GM12878 (cell line): ENCODE measurements at regions not wholly inside any gene's neighbourhood (a gene's known extent, or its start where the extent isn't known, plus 50 kb on each side); places are given as distances from the start of the nearest gene placed in this dataset.

Source experiments
- ATAC-seq: fragments of 200-7000 bp; cut with Tn5 transposase; 3 replicates; pipeline ENCODE4 v1.9.1; 2020; ENCODE audit warnings: mild to moderate bottlenecking, moderate library complexity
- BruUV-seq: library from RNA; stranded (reverse); fragments of 400-500 nt; replicated peaks from 2 replicates; lab custom pipeline; 2021; lab: Mats Ljungman, UMichigan
- CTCF ChIA-PET: fragments of 300-600 bp; sonication (Branson Sonifier 250); formaldehyde crosslinking; extraction: SDS; loops from one replicate; lab custom pipeline; 2021; ENCODE audit warnings: inconsistent platforms; lab: Yijun Ruan, JAX
- POLR2A ChIA-PET: fragments of 350-600 bp; formaldehyde crosslinking; extraction: SDS; loops from one replicate; lab custom pipeline; 2021; ENCODE audit warnings: inconsistent platforms; lab: Charles Lee
- RAD21 ChIA-PET: fragments of 300-600 bp; sonication (Branson Sonifier 250); formaldehyde crosslinking; loops from one replicate; lab custom pipeline; 2023; ENCODE audit warnings: antibody characterized with exemption; ENCODE audit not compliant: unreplicated experiment; lab: Charles Lee
- SMC1A ChIA-PET: fragments of 300-600 bp; sonication (Branson Sonifier 250); formaldehyde crosslinking; loops from one replicate; lab custom pipeline; 2023; ENCODE audit not compliant: unreplicated experiment, uncharacterized antibody; lab: Charles Lee
- DNase-seq: peaks from one replicate; pipeline ENCODE4 v3.0.0-alpha.2; 2011; ENCODE audit warnings: low read depth, low spot score
- FAIRE-seq: peaks from 3 replicates; lab custom pipeline; 2011; peaks lifted over from hg19 to GRCh38; lab: Jason Lieb, UNC
- H2AFZ ChIP-seq: 2 replicates; pipeline ENCODE4 v1.6.0; 2011; ENCODE audit warnings: low read depth, low read length, control low read depth; ENCODE audit not compliant: control insufficient read depth
- H3K27ac ChIP-seq: 2 replicates; pipeline ENCODE4 v1.5.1; 2011; ENCODE audit warnings: control low read depth; ENCODE audit not compliant: control insufficient read depth, insufficient read depth
- H3K27me3 ChIP-seq, 2 experiments: replicated peaks in 1 of 2; 2 replicates each; pipeline versions ENCODE4 v1.6.0 to v1.6.1; 2011; ENCODE audit warnings: low read length in 1 of 2; ENCODE audit not compliant: control insufficient read depth in 2 of 2, insufficient read depth in 2 of 2
- H3K36me3 ChIP-seq, 2 experiments: 2 replicates each; pipeline ENCODE4 v1.5.1; 2011; ENCODE audit warnings: low read length in 1 of 2; ENCODE audit not compliant: control insufficient read depth in 2 of 2, insufficient read depth in 2 of 2
- H3K4me1 ChIP-seq: 2 replicates; pipeline ENCODE4 v1.6.1; 2011; ENCODE audit warnings: mild to moderate bottlenecking, low read length, moderate library complexity, mixed read lengths; ENCODE audit not compliant: control insufficient read depth, insufficient read depth
- H3K4me2 ChIP-seq: 2 replicates; pipeline ENCODE4 v1.6.0; 2011; ENCODE audit warnings: control low read depth; ENCODE audit not compliant: control insufficient read depth, insufficient read depth
- H3K4me3 ChIP-seq: fragments of 200-600 bp; sonication (generic); 2 replicates; pipeline ENCODE4 v1.5.1; 2016
- H3K79me2 ChIP-seq: 2 replicates; pipeline ENCODE4 v1.6.0; 2011; ENCODE audit warnings: low read length; ENCODE audit not compliant: control insufficient read depth, insufficient read depth
- H3K9ac ChIP-seq: 2 replicates; pipeline ENCODE4 v1.8.0; 2011; ENCODE audit warnings: low read length, control low read depth, mixed read lengths; ENCODE audit not compliant: control insufficient read depth, insufficient read depth
- H3K9me3 ChIP-seq: replicated peaks from 3 replicates; pipeline ENCODE4 v1.5.1; 2011; ENCODE audit warnings: mild to moderate bottlenecking, low read length; ENCODE audit not compliant: control insufficient read depth, insufficient read depth
- H4K20me1 ChIP-seq: 2 replicates; pipeline ENCODE4 v1.6.0; 2011; ENCODE audit not compliant: control insufficient read depth, insufficient read depth
- BHLHE40 ChIP-seq, 2 experiments: fragments of 450-650 bp in 1 of 2; IDR thresholded peaks; 2 replicates each; pipeline ENCODE4 v1.6.1; 2011 to 2017; ENCODE audit warnings: low read depth in 2 of 2, borderline replicate concordance in 1 of 2, improper control_type of control experiment in 1 of 2, low read length in 1 of 2, mild to moderate bottlenecking in 1 of 2
- CREB1 ChIP-seq: IDR thresholded peaks from 2 replicates; pipeline ENCODE4 v1.6.1; 2012; ENCODE audit warnings: low read depth, mild to moderate bottlenecking, inconsistent platforms
- ETV6 ChIP-seq, 2 experiments: fragments of 450-650 bp in 1 of 2; IDR thresholded peaks in 1 of 2; conservative IDR thresholded peaks in 1 of 2; 2 replicates each; pipeline ENCODE4 v1.6.1; 2014; ENCODE audit warnings: antibody characterized with exemption in 1 of 2, borderline replicate concordance in 1 of 2, low read depth in 1 of 2, mild to moderate bottlenecking in 1 of 2, moderate library complexity in 1 of 2
- MTA2 ChIP-seq: fragments of 450-650 bp; IDR thresholded peaks from 2 replicates; pipeline ENCODE4 v1.6.1; 2016; ENCODE audit warnings: low read depth, mild to moderate bottlenecking, moderate library complexity
- STAT1 ChIP-seq: fragments of 450-650 bp; conservative IDR thresholded peaks from 2 replicates; pipeline ENCODE4 v1.6.1; 2014; ENCODE audit warnings: antibody characterized with exemption, mild to moderate bottlenecking
- TARDBP ChIP-seq: IDR thresholded peaks from 2 replicates; pipeline ENCODE4 v1.6.1; 2016; ENCODE audit warnings: borderline replicate concordance
- ZBED1 ChIP-seq: IDR thresholded peaks from 2 replicates; pipeline ENCODE4 v1.6.1; 2016; ENCODE audit warnings: borderline replicate concordance
- ZNF24 ChIP-seq: fragments of 450-650 bp; IDR thresholded peaks from 2 replicates; pipeline ENCODE4 v1.6.1; 2017; ENCODE audit warnings: antibody characterized with exemption, mild to moderate bottlenecking
- WGBS: methylation state at CpG from one replicate; pipeline ENCODE4 v1.1.6; 2016; ENCODE audit warnings: low lambda C conversion rate; ENCODE audit not compliant: insufficient replicate concordance, insufficient coverage; ENCODE audit errors: missing lambda C conversion rate; 5-methylcytosine and 5-hydroxymethylcytosine counted together
- in situ Hi-C: fragments of 300-500 bp; cut with MboI; formaldehyde crosslinking; loops from 9 replicates; pipeline ENCODE4 v1.14.3; 2018; ENCODE audit warnings: mixed read lengths
- intact Hi-C: fragments of 100-400 bp; cut with micrococcal nuclease; formaldehyde crosslinking; loops from one replicate; pipeline ENCODE4 v1.14.2; 2022; ENCODE audit not compliant: unreplicated experiment
- TF ChIP-seq, protein P1 (sequence below): fragments of 450-650 bp; IDR thresholded peaks from 2 replicates; pipeline ENCODE4 v1.6.1; 2016; ENCODE audit warnings: mild to moderate bottlenecking

DNA sequence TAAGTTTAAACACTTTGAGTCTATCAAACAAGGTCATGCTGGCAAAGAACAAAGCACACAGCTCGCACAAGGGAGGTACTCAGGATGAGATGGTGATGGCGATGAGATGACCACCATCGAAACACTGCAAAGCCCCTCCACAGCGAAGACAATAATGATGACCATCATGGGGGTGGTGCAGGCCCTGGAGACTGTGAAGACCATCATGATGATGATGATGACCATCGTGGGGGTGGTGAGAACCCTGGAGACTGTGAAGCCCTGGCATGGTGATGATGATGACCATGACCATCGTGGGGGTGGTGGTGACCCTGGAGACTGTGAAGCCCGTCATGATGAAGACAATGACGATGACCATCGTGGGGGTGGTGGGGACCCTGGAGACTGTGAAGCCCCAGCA lies 81.6 kb upstream of the SALL3 start:
- POLR2A ChIA-PET, result no interaction called here
- intact Hi-C loops (no loop called here), in situ Hi-C loops (no loop called here)

DNA sequence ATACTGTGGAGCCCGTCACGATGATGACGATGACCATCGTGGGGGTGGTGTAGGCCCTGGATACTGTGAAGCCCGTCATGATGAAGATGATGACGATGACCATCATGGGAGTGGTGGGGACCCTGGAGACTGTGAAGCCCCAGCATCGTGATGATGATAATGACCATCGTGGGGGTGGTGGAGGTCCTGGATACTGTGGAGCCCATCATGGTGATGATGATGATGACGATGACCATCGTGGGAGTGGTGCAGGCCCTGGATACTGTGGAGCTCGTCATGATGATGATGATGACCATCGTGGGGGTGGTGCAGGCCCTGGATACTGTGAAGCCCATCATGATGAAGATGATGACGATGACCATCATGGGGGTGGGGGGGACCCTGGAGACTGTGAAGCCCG lies 81.0 kb upstream of the SALL3 start:
- BruUV-seq, result no TSS peak
- POLR2A ChIA-PET, result no interaction called here
- Histone ChIP-seq H4K20me1 (no peaks in the 10 kb centered on the region), H2AFZ (no peak overlapping the region), H3K36me3 (no peaks in the 10 kb centered on the region), H3K79me2 (no peaks in the 10 kb centered on the region), H3K9me3 (no peaks in the 10 kb centered on the region; the same call in 2 of the 3 replicates), H3K4me1 (no peaks in the 10 kb centered on the region), H3K9ac (no peak overlapping the region), H3K4me2 (no peak overlapping the region), H3K27ac (no peak overlapping the region), H3K4me3 (no peak overlapping the region), H3K27me3 (no peaks in the 10 kb centered on the region)
- RAD21 ChIA-PET, result no interaction called here
- ATAC-seq, result no peak
- SMC1A ChIA-PET, result no interaction called here
- FAIRE-seq, result no peak
- TF ChIP-seq STAT1 (no peak), ZBED1 (no peak)
- DNase-seq, result no peak
- 29% methylated on average over 14 of the region's 14 CpGs for WGBS
- in situ Hi-C loops (no loop called here), intact Hi-C loops (no loop called here)
- CTCF ChIA-PET, result no interaction called here

More for the DNA sequence above, 81.6 kb upstream of the SALL3 start:
- Histone ChIP-seq H4K20me1 (no peaks in the 10 kb centered on the region), H3K4me1 (no peaks in the 10 kb centered on the region), H3K36me3 (no peaks in the 10 kb centered on the region), H3K9ac (no peak overlapping the region), H3K9me3 (no peaks in the 10 kb centered on the region; the same call in 2 of the 3 replicates), H3K27ac (no peak overlapping the region), H3K4me3 (no peak overlapping the region), H3K79me2 (no peaks in the 10 kb centered on the region), H3K4me2 (no peak overlapping the region), H3K27me3 (no peaks in the 10 kb centered on the region), H2AFZ (no peak overlapping the region)
- RAD21 ChIA-PET, result no interaction called here
- CTCF ChIA-PET, result interaction anchor here (1.7 kb wide), 1 partner anchor 25 kb away, joined by 6 read pairs; no protein-coding TSS in a partner anchor
- TF ChIP-seq TARDBP (no peak), ZNF24 (no peak), BHLHE40 (IDR thresholded peaks at IDR 0.05; ENCODE audit: borderline replicate concordance in 1 of 2, low read depth in 2 of 2, low read length in 1 of 2) (no peak), CREB1 (no peak), ETV6 (conservative IDR thresholded peaks at IDR 0.05 in 1 of 2, IDR thresholded peaks at IDR 0.05 in 1 of 2; ENCODE audit: borderline replicate concordance in 1 of 2, low read depth in 1 of 2) (no peak), MTA2 (no peak)
- TF ChIP-seq, protein P1, sequence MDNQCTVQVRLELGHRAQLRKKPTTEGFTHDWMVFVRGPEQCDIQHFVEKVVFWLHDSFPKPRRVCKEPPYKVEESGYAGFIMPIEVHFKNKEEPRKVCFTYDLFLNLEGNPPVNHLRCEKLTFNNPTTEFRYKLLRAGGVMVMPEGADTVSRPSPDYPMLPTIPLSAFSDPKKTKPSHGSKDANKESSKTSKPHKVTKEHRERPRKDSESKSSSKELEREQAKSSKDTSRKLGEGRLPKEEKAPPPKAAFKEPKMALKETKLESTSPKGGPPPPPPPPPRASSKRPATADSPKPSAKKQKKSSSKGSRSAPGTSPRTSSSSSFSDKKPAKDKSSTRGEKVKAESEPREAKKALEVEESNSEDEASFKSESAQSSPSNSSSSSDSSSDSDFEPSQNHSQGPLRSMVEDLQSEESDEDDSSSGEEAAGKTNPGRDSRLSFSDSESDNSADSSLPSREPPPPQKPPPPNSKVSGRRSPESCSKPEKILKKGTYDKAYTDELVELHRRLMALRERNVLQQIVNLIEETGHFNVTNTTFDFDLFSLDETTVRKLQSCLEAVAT, result no peak
- FAIRE-seq, result no peak
- no peak for DNase-seq
- 21% methylated on average over 9 of the region's 9 CpGs for WGBS
- no TSS peak for BruUV-seq
- no peak for ATAC-seq
- SMC1A ChIA-PET, result interaction anchor here (1.4 kb wide), 1 partner anchor 12 kb away, joined by 3 read pairs; no protein-coding TSS in a partner anchor
